Superior temporal gyrus (tissue), 1 donor: ENCODE measurements at regions not wholly inside any gene's neighbourhood (a gene's known extent, or its start where the extent isn't known, plus 50 kb on each side); places are given as distances from the start of the nearest gene placed in this dataset.
"Not testable (repeated sequence)": the region's sequence is repeated elsewhere in the genome, so short reads cannot be mapped to it uniquely, and the experiment has no call there.

Source experiments
- DNase-seq: peaks from one replicate; pipeline ENCODE4 v3.0.0-alpha.2; 2016; ENCODE audit errors: extremely low spot score

- not testable (repeated sequence) for DNase-seq
Observed at GRCh38 chr10:46095943-46096342, 49.9 kb upstream of the MSMB start.

- DNase-seq, result no peak
Observed at GRCh38 chr10:46096446-46096845, 50.4 kb upstream of the MSMB start.

DNA sequence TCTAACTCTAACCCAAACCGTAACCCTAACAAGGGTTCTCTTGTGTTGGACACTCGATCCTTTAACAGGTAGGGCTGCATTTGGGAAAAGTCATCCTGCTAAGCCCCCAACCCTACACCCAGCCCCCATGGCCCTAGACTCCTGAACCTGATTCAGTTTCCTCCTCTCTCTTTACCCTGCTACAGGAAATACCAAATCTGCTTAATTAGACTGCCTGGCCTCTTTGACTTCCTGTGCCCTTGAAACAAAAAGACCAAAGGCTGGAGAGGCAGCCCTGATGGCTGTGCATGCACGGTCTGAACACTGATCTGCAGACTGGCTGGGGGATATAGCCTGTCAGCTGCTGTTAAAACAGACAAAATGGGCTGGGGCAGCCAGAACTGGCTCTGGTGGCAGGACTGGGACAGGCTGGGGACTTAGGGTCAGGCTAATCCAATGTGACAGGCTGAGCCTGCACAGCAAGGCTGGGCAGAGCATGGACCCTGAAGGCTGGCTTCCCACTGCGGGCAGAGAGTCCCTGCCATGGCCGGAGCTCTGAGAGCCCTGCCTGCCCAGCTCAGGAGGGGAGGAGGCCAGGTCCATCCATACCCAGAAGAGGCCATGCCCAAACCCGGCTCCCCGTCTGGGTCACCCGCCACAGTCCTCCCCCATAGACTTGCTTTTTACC lies 51.0 kb upstream of the MSMB start:
- no peak for DNase-seq

DNA sequence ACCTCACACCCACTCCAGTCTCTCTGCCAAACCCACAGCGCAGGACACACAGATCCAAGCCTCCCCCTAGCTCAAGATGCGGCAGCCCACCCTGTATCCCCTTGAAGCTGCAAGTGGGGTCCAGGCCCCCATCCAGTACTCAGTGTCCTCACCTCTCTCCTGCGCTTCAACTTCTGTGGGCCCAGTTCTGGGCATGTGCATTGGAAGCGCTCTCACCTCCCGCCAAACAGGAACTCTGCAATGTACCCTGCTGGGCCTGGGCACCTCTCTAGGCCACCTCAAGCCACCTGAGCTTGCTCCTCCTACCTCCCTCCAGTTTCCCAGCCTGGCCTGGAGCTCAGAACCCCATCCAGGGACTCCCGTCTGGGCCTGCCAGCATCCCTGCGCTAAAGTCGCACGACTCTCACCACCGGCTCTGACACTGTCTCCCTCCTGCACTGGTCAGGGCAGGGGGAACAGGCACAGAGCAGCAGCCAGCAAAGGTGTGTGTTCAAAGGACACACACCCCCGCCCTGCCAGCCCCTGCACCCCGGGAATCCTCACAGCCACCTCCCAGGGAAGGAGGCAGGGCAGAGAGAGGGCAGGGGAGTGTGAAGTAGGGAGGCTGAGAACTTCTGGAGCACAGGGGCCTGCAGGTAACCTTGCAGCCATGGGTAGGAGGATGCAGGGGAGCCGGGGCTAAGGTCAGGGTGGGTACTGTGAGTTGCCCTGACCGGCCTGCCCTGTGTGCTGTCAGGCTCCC lies 51.7 kb upstream of the MSMB start:
- no peak for DNase-seq

- DNase-seq, result no peak
Observed at GRCh38 chr10:46098386-46098785, 52.3 kb upstream of the MSMB start.

GRCh38 chr10:46098925-46099324 lies 52.9 kb upstream of the MSMB start:
- not testable (repeated sequence) for DNase-seq

DNA sequence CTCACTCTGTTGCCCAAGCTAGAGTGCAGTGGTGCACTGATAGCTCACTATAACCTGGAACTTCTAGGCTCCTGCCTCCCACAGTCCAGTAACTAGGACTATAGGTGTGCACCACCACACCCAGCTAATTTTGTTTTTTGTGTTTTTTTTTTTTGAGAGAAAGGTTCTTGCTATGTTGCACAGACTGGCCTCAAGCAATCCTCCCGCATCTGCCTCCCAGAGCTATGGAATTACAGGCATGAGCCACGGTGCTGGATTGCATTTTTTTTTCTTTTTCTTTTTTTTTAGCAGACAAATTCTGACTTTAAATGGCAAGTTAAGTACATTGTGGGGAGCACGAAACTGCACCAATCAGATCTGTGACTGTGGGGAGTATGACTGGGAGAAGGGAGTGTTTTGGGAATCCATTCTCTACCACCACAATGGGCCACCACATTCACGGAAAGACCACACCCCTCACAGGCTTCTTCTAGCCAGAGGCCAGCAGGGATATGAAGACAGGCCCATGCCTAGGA lies 58.1 kb upstream of the MSMB start:
- DNase-seq, result no peak

- not testable (repeated sequence) for DNase-seq
Observed at GRCh38 chr10:46105416-46105815, 59.3 kb upstream of the MSMB start.

DNA sequence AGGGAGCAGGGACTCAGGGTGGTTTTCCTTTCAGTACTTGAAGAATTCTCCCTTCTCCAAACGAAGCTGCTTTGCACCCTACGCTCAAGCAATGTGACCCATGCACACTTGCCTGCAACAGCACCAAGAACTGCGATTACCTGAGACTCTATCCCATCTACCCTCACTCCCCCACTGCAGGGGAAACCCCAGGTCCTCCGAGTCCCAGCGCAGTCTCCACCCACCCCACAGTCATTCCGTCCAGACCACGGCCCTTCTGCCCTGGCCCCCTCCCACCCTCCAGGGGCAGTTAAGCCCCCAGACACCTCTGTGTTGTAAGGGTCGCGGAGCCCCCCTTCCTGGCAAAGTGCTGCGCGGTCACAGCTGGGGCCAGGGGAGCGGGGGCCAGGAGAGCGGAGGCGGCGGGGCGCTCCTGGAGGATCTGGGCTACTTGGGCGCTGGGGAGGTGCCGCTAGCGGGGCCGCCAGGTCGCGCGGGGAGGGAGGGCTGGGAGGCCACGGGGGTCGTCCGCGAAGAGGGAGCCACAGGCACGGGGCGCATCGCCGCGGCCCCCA lies 59.9 kb upstream of the MSMB start:
- not testable (repeated sequence) for DNase-seq

DNA sequence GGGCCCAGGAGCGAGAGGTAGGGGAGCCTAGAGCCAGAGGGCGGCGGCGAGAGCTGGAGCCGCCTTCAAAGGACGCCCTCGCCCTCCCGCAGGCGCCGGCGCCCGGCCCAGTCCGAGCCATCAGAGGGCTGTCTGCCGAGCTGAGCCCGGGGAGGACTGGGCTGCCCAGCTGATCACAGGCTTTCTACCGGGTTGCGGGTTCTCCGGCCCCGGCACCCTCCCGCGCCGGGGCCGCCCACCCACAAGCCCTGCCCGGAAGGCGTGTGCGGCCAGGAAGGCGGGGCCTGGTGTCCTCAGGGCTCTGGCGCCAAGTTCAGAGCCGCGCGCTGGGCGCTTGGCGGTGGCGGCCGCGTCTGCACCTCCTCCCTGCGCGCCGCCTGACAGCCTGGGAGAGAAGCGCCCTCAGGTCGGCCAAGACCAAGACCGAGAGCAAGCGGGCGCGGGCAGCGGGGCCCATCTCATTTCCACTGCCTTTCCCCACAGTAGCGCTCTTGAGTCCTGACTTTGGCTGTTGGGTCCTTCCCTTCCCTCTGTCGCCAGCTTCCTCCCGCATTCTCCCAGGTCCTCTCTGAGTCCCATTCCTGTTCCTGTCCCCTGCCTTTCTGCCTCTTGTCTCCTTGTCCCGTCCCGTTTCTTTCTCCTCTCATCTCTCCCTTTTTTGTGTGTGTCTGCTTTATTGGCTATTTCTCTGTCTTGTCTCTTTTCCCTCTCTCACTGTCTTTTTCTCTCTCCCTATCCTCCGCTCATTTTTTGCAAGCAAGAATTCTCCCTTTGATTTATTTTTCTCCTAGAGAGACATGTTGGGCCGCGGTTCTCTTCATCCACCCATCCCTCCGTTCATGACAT lies 60.6 kb upstream of the MSMB start:
- DNase-seq, result peak; percentile 43

DNA sequence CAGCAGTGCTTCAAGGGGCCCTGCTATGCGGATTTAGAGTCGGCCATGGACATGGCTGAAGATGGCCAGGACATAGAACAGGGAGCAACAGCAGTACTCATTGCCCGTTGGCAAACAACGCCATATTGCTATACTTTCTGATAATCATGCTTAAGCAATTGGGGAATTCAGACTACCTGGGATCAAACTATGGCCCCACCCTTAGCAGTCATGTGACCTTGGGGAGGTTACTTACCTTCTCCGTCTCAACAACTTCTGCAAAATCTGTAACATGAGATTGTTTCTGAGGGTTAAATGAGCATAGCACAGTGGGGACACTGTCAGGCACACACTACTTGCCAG lies 62.1 kb upstream of the MSMB start:
- DNase-seq, result not testable (repeated sequence)

DNA sequence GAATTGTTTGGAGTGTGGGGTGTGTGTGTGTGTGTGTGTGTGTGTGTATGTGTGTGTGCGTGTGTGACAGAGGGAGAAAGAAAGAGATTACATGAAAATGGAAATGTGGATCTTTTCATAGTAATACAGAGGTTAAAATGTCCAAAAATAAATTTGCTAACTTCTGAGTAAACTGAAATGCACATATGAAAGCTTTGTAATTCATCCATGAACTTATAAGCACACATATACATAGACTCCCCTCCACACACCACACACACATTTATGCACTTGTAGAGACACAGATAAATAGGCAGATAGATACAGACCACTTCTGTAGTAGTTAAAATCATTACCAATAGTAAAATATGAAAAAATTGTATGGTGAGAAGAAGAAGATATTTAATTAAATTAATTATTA lies 108.2 kb upstream of the MSMB start:
- not testable (repeated sequence) for DNase-seq

DNA sequence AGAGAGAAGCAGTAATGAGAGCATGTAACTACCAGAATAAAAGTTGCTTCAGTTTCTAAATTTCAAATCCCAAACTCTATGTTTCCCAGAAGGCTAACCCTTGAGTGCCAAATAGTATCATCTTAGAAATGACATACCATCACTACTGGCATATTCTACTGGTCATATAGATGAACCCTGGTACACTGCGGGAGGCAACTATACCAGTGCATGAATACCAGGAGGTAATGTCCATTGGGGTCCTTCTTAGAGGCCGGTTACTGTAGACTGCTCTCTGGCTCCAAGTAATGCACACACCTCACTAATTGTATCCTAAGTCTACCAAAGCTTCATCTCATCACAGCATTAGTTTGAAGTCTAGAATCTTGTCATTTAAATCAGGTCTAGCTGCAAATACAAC lies 108.6 kb upstream of the MSMB start:
- DNase-seq, result not testable (repeated sequence)

- not testable (repeated sequence) for DNase-seq
Observed at GRCh38 chr10:46156866-46157265, 110.8 kb upstream of the MSMB start.

GRCh38 chr10:46169736-46170135 lies 117.1 kb upstream of the ANTXRL start:
- DNase-seq, result no peak

DNA sequence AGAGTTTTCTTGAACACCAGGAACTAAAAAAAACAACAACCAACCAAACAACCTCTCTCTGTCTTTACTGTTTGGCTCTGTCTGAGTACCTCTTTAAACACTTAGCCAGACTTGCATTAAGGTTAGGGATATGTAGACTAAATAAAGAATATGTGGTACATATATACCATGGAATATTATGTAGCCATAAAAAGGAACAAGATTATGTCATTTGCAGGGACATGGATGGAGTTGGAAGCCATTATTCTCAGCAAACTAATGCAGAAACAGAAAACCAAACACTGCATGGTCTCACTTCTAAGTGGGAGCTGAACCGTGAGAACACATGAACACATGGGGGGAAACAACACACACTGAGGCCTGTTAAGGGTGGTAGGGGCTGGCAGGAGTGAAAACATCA lies 116.0 kb upstream of the ANTXRL start:
- no peak for DNase-seq

- DNase-seq, result no peak
Observed at GRCh38 chr10:46171661-46172060, 115.1 kb upstream of the ANTXRL start.

DNA sequence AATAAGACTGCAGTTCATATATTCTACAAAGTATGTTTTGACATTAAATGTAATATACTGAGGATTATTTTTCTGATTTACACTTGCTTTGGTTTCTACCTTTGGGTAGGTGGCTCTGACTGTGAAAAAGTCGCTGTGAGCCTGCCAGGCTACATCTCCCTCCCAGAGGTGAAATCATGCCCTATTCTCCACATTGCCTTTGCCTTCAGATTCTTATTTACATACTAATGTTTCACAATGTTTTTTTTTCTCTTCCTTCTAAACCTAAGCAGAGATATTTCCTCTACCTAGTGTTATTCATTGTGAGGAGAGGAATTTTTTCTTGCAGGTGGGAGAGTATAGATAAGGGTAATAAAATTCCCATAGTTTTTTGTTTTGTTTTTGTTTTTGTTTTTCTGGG lies 111.5 kb upstream of the ANTXRL start:
- DNase-seq, result no peak

DNA sequence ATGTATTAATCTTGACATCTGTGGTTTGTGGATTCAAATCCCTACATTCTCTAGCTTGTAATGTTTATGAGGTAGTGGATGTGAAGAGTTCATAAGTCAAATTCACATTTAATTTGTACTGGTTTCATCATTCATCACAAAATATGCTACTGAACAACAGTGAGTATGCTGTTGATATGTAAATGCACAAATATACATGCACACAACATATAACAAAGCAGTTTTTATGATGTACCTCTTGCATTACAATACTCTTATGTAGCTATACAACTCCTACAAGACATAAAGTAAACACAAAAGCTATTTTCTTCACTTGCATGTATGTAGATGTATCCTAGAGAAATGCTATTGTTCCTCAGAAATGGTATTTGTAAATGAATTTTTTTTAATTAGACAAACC lies 111.0 kb upstream of the ANTXRL start:
- no peak for DNase-seq

GRCh38 chr10:46187431-46187830 lies 99.4 kb upstream of the ANTXRL start:
- DNase-seq, result not testable (repeated sequence)

DNA sequence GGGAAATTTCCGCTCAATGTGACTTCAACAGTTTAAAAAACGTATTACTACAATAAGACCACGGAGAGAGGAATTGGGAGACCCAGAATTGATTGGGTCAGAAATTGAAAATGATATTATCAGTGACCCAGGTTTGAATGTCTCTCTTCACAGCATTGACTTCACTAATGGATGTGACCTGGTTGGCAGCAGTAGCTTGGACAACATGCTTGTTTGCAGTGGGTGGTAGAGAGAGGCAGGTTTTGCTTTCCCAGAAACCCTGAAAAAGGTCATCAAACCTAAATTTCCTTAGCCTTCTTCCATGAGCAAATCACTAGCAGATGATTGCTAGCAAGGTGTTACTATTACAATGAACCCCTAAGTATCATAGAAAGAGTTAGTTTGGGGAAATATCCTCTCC lies 89.7 kb upstream of the ANTXRL start:
- no peak for DNase-seq

- DNase-seq, result no peak
Observed at GRCh38 chr10:46198516-46198915, 88.3 kb upstream of the ANTXRL start.
